GM21381 (cell line): ENCODE measurements at regions not wholly inside any gene's neighbourhood (a gene's known extent, or its start where the extent isn't known, plus 50 kb on each side); places are given as distances from the start of the nearest gene placed in this dataset.

Experiments used
- ATAC-seq: cut with Tn5 transposase; IDR thresholded peaks from one replicate; pipeline ENCODE4 v1.9.1; 2021; ENCODE audit warnings: mild to moderate bottlenecking, moderate library complexity; ENCODE audit not compliant: unreplicated experiment

DNA sequence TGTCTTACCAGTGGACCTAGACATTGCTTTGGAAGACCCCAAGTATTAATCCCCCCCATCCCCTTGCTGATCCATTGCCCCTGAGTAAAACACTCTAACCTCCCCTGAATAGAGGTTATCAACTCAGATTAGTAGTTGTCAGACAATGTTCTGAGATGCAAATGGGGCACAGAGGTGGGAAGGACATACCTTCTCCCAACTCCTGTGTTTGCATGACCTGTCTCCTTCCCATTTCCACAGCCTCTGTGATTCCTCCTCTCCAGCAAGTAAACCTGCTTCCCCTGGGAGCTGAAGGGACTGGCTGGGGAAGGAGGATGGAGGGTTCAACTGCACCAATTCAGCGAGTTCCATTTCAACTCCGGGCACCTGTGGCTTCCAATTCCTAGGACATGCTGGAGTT lies 199.8 kb upstream of the SASH1 start:
- ATAC-seq = no peak

GRCh38 chr6:148143771-148144170 lies 198.9 kb upstream of the SASH1 start:
- ATAC-seq = no peak

GRCh38 chr6:148144917-148145521 lies 197.6 kb upstream of the SASH1 start:
- ATAC-seq = peak; percentile 81

GRCh38 chr6:148146717-148147462 lies 195.7 kb upstream of the SASH1 start:
- no peak for ATAC-seq

DNA sequence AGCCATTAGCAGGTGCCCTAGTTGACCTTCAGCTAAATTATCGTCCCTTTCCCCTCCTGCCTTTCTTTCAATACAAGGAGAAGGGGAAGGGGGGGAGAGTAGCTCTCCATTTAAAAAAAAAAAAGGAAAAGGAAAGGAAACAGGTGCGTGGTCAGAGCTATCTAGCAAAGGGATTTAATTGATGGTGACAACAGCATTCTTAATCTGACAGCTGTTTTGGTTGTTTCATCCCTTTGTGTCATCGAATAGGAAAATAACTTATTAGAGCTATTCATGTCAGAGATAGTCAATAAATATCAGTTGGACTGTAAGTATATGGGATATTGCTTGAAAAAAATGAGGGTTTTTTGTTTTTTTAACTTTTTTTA lies 195.2 kb upstream of the SASH1 start:
- no peak for ATAC-seq

- ATAC-seq = no peak
Observed at GRCh38 chr6:148151896-148152643, 190.6 kb upstream of the SASH1 start.

DNA sequence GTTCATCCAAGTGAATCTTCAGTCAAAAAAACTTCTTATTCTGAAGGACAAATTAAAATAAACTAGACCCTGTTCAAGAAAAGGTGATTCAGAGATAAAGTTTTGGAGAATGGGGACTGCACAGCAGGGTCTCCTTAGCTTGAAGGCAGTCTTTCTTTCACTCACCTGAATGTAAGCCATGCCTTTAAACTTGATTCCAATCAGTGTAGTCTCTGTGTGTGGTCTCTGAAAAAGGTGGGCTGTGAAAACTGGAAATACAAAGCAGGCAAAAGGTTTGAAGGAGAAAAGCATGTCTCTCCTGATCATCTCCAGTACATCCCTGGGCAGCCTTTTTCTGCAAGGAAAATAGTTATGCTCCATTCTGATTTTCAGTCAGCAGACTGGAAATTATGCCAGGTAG lies 188.0 kb upstream of the SASH1 start:
- ATAC-seq = no peak

DNA sequence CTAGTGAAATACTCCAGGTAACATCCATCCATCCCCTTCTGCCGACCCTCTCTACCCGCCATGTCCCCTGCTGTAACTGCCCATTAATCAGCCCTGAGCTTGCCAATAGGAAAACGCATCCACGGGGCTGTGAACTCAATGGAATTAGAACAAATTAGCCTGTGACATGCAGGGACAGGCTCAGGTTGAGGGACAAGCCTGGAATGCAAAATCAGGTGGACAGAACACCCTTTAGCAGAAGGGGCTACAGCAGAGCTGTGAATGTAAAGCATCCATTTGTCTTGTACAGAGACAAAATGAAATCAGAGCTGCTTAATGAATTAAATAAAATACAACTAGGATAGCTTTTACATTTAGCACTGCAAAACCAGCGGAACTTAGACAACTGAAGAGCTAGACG lies 187.3 kb upstream of the SASH1 start:
- no peak for ATAC-seq

DNA sequence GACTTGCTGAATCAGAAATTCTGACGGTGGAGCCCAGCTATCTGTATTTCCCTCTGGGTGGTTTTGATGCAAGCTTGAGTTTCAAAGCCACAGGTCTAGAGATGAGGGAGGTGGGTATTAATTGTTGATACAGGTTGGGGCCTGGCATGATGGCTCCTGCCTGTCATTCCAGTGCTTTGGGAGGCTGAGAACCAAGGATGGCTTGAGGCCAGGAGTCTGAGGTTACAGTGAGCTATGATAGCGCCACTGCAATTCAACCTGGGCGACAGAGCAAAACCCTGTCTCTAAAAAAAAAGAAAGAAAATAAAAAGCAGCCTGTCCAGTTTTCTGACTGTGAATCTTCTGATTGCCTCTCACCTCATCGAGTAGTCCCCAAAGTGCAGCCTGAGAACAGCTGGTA lies 184.8 kb upstream of the SASH1 start:
- no peak for ATAC-seq

GRCh38 chr6:148164645-148165044 lies 178.0 kb upstream of the SASH1 start:
- no peak for ATAC-seq

- no peak for ATAC-seq
Observed at GRCh38 chr6:148166339-148166968, 176.2 kb upstream of the SASH1 start.

- no peak for ATAC-seq
Observed at GRCh38 chr6:148169706-148170105, 172.9 kb upstream of the SASH1 start.

- no peak for ATAC-seq
Observed at GRCh38 chr6:148170286-148170685, 172.4 kb upstream of the SASH1 start.

GRCh38 chr6:148173548-148173947 lies 169.1 kb upstream of the SASH1 start:
- no peak for ATAC-seq

- ATAC-seq = no peak
Observed at GRCh38 chr6:148175550-148176188, 167.0 kb upstream of the SASH1 start.

DNA sequence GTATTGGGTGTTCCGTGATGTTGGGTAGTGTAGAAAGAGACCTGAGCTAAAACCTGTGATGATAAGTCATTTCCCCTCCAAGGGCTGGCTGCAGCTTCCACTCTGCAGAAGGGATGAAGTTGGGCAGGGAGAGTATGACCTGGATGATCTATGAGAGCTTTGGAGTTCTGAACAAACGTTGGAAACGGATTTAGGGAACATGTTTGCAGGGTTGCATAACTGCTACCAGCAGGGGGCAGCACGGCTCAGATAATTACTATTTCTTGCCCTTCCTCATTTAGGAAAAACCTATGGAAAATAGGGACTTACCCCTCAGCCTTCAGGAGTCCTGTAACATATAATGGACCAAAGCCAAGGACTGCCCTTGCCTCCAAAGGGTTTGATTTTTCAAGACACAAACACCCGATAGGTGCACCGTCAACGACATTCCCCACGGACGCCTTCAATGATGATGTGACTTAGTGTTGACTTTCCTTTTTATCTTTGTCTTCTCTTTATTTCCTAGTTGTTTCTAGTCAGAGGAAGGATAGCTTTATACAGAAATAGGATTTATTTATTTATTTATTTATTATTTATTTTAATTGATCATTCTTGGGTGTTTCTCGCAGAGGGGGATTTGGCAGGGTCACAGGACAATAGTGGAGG lies 164.9 kb upstream of the SASH1 start:
- no peak for ATAC-seq

DNA sequence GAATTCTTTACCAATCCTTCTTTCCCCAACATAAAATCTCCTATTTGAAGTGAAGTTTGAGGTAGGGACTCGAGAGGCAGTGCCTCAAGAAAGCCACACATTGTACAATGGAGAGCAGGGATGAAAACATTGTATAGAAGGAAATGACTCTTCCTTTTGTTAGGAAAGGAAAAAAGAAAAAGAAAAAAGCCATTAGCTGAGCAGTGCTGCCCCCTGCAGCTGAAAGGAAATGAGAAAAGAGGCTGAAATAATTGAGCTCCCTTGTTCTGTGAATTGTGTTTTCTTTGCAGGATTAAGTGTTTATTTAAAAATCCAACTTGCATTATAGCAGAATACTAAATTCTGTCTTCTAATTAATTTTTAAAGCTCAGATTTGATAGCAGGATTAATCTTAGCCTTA lies 162.9 kb upstream of the SASH1 start:
- ATAC-seq = no peak

GRCh38 chr6:148182378-148182777 lies 160.3 kb upstream of the SASH1 start:
- ATAC-seq = no peak

DNA sequence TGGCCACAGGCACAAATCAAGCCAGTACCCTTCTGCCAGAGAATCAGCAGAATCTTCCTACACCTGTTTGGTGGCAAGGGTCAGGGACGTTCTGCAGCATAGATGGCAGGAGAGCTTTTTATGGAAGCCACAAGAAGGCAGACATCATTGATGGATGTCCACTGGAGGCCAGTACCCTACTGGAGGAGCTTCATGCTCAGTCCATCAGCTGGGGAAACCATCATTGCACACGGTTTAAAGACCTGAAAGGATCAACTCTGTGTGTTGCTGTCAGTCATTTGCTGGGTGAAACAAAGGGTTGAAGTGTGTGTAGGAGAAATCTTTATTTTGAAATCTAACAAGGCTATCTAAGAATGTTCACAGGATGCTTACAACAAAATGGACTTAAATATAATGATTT lies 158.9 kb upstream of the SASH1 start:
- ATAC-seq = no peak

DNA sequence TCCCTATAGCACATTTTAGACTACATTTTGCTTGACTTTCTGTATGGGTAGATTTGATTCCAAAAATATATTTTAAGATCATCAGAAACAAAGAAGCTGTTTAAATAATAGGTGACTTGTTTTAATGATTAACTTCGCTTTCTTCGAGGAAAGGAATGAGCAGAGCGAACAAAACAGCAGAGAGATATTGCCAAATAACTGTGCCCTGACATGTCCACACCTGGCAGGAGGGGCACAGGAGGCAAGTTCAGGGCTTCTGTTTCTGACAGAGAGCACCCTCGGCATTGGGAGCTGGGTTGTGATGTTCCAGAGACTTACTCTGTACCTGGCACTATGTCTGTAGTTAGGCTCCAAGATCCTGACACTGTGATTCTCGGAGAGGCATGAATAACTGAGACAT lies 155.7 kb upstream of the SASH1 start:
- ATAC-seq = no peak

DNA sequence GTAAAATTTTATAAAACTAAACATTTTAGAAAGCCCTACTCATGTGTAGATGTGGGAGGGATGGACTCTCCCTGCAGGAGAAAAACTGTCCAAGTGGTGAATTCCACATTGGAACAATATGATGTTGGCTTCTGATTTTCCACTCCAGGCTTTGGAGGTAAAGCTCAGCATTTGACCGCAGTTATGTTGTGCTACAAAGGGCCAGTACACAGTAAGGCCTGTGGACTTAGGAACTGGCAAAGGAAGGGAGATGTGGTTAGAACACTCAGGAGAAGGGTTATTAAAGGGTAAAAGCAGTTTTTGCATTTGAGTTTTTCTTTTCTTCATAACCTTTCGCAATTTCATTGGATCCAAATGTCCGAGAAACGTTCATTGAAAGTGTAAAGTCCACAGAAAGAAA lies 150.3 kb upstream of the SASH1 start:
- ATAC-seq = no peak
